ENCODE measurements at regions not wholly inside any gene's neighbourhood (a gene's known extent, or its start where the extent isn't known, plus 50 kb on each side); places are given as distances from the start of the nearest gene placed in this dataset.

DNA sequence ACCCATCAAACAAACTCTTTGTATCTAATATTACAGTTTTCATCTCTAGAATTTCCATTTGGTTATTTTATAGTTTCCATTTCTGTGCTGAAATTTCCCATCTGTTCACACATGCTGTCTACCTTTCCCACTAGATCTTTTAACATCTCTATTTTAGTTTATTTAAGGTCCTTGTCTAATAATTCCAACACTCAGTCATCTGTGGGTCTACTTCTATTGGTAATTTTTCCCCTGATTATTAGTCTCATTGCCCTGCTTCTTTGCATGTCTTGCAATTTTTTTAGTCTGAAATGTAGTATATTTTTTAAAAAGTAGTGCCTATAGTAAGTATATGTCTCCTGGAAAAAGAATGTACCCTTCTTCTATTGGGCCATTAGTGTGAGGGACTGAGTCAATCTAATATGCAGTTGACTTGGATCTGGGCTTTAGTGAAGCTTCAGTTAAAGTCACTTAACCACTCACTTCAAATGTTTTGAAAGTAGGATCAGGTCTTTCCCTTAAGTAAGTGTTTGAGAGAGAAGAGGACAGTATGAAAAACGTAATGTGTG lies 370.8 kb downstream of the SEC14L1 start:
- no peak for DNase-seq
- TF ChIP-seq POLR2A (IDR thresholded peaks at IDR 0.05) (no peak), EP300 (IDR thresholded peaks at IDR 0.05; ENCODE audit: low read depth) (no peak), POLR2AphosphoS5 (IDR thresholded peaks at IDR 0.05) (no peak)
- TF ChIP-seq, protein P1, sequence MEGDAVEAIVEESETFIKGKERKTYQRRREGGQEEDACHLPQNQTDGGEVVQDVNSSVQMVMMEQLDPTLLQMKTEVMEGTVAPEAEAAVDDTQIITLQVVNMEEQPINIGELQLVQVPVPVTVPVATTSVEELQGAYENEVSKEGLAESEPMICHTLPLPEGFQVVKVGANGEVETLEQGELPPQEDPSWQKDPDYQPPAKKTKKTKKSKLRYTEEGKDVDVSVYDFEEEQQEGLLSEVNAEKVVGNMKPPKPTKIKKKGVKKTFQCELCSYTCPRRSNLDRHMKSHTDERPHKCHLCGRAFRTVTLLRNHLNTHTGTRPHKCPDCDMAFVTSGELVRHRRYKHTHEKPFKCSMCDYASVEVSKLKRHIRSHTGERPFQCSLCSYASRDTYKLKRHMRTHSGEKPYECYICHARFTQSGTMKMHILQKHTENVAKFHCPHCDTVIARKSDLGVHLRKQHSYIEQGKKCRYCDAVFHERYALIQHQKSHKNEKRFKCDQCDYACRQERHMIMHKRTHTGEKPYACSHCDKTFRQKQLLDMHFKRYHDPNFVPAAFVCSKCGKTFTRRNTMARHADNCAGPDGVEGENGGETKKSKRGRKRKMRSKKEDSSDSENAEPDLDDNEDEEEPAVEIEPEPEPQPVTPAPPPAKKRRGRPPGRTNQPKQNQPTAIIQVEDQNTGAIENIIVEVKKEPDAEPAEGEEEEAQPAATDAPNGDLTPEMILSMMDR (IDR thresholded peaks at IDR 0.05): no peak
- intact Hi-C loops (cut with DNase I; ENCODE audit: low total_unique reads): no loop called here
- Histone ChIP-seq H3K27me3 (no peaks in the 10 kb centered on the region), H3K27ac (no peak overlapping the region), H3K36me3 (no peaks in the 10 kb centered on the region), H3K4me1 (no peaks in the 10 kb centered on the region), H3K4me3 (no peak overlapping the region), H3K9me3 (peaks cover 0 to 6% of the 10 kb centered on the region in 2 donors)
- in situ Hi-C loops (cut with MboI; ENCODE audit: low pct_ligation_motif_present in 1 of 4, low pct_unique_long_range_greater_than_20kb in 1 of 4, low sequenced_read_pairs in 3 of 4): no loop called here
- WGBS, 2 donors (ENCODE audit: low coverage in 1 of 2): 55 to 75% methylated on average over 1 of the region's 1 CpG

- H3K9me3 ChIP-seq: peaks cover 0 to 6% of the 10 kb centered on the region in 2 donors
- no peaks in the 10 kb centered on the region for H3K36me3 ChIP-seq
- H3K4me3 ChIP-seq: no peak overlapping the region
- intact Hi-C loops (cut with DNase I; ENCODE audit: low total_unique reads): no loop called here
- no peaks in the 10 kb centered on the region for H3K4me1 ChIP-seq
- H3K27me3 ChIP-seq: no peaks in the 10 kb centered on the region
- in situ Hi-C loops (cut with MboI; ENCODE audit: low pct_ligation_motif_present in 1 of 4, low pct_unique_long_range_greater_than_20kb in 1 of 4, low sequenced_read_pairs in 3 of 4): no loop called here
- DNase-seq: no peak
- whole genome bisulfite sequencing, 2 donors (ENCODE audit: low coverage in 1 of 2): 71 to 85% methylated on average over 3 to 6 of the region's 6 CpGs
- no peak for TF ChIP-seq POLR2A (IDR thresholded peaks at IDR 0.05)
- no peak for TF ChIP-seq EP300 (IDR thresholded peaks at IDR 0.05; ENCODE audit: low read depth)
- TF ChIP-seq, protein P1 (IDR thresholded peaks at IDR 0.05): no peak
- no peak for TF ChIP-seq POLR2AphosphoS5 (IDR thresholded peaks at IDR 0.05)
- H3K27ac ChIP-seq: no peak overlapping the region
Observed at GRCh38 chr17:77512062-77512946, 371.5 kb downstream of the SEC14L1 start.

DNA sequence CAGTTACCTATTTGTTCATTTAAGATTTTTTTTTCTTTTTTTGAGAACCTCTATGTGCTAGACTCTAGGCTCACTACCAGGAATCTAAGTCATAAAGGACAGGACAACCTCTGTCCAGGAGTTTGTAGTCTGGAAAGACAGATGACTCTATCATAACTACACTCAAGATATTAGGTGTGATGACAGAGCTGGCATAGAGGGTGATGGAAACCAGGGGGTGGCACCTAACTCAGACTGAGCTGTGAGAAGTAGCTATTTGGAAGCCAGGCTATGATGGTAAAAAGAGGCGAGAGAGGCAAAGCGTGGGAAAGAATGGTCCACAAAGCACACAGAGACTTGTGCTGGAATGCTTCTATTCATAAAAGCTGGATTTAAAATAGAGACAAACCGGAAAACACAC lies 372.3 kb downstream of the SEC14L1 start:
- H3K36me3 ChIP-seq: no peaks in the 10 kb centered on the region
- H3K27ac ChIP-seq: no peak overlapping the region
- WGBS, 2 donors (ENCODE audit: low coverage in 1 of 2): 92 to 93% methylated on average over 3 of the region's 3 CpGs
- no peaks in the 10 kb centered on the region for H3K27me3 ChIP-seq
- no peaks in the 10 kb centered on the region for H3K4me1 ChIP-seq
- DNase-seq: no peak
- no peak overlapping the region for H3K4me3 ChIP-seq
- peaks cover 0 to 6% of the 10 kb centered on the region in 2 donors for H3K9me3 ChIP-seq
- intact Hi-C loops (cut with DNase I; ENCODE audit: low total_unique reads): no loop called here
- in situ Hi-C loops (cut with MboI; ENCODE audit: low pct_ligation_motif_present in 1 of 4, low pct_unique_long_range_greater_than_20kb in 1 of 4, low sequenced_read_pairs in 3 of 4): no loop called here
- no peak for TF ChIP-seq POLR2A (IDR thresholded peaks at IDR 0.05)
- TF ChIP-seq EP300 (IDR thresholded peaks at IDR 0.05; ENCODE audit: low read depth): no peak
- TF ChIP-seq, protein P1 (IDR thresholded peaks at IDR 0.05): no peak
- TF ChIP-seq POLR2AphosphoS5 (IDR thresholded peaks at IDR 0.05): no peak

DNA sequence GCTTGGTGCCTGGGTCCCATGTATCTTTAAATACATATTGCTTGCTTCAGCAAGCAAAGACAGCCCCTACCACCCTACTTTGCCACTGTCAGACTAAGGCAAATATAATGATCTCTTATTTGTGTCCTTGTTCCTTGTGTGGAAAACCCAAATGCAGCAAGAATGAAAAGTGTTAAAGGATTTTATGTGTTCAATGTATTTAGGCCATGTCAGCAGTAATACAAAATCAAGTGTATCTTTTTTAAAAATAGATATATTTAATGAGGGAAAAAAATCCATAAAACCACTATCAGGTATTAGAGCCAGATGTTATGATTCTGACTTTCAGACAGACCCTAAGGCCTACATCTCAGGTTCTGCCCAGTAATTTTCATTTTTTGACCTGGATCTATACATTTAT lies 374.5 kb downstream of the SEC14L1 start:
- Histone ChIP-seq H3K27ac (no peak overlapping the region), H3K27me3 (no peaks in the 10 kb centered on the region), H3K4me1 (no peaks in the 10 kb centered on the region), H3K36me3 (no peaks in the 10 kb centered on the region), H3K4me3 (no peak overlapping the region), H3K9me3 (peaks cover 0 to 6% of the 10 kb centered on the region in 2 donors)
- in situ Hi-C loops (cut with MboI; ENCODE audit: low pct_ligation_motif_present in 1 of 4, low pct_unique_long_range_greater_than_20kb in 1 of 4, low sequenced_read_pairs in 3 of 4) (no loop called here), intact Hi-C loops (cut with DNase I; ENCODE audit: low total_unique reads) (no loop called here)
- TF ChIP-seq EP300 (IDR thresholded peaks at IDR 0.05; ENCODE audit: low read depth): no peak
- TF ChIP-seq POLR2A (IDR thresholded peaks at IDR 0.05): no peak
- TF ChIP-seq, protein P1 (IDR thresholded peaks at IDR 0.05): no peak
- no peak for TF ChIP-seq POLR2AphosphoS5 (IDR thresholded peaks at IDR 0.05)
- DNase-seq: no peak

Measured in transverse colon (tissue), 4 donors.